B cell (primary cell): ENCODE measurements at regions not wholly inside any gene's neighbourhood (a gene's known extent, or its start where the extent isn't known, plus 50 kb on each side); places are given as distances from the start of the nearest gene placed in this dataset.

ENCODE experiments used
- EZH2 ChIP-seq: IDR thresholded peaks from 2 replicates; pipeline ENCODE4 v1.6.1; 2012; ENCODE audit warnings: borderline replicate concordance, low read depth, mild to moderate bottlenecking, moderate library complexity, low read length; ENCODE audit not compliant: insufficient read depth, poor library complexity, severe bottlenecking
- TF ChIP-seq, protein P1 (sequence below): fragments of 200-600 bp; IDR thresholded peaks from one replicate; pipeline ENCODE4 v1.8.0; 2022; ENCODE audit warnings: antibody characterized with exemption, mild to moderate bottlenecking

DNA sequence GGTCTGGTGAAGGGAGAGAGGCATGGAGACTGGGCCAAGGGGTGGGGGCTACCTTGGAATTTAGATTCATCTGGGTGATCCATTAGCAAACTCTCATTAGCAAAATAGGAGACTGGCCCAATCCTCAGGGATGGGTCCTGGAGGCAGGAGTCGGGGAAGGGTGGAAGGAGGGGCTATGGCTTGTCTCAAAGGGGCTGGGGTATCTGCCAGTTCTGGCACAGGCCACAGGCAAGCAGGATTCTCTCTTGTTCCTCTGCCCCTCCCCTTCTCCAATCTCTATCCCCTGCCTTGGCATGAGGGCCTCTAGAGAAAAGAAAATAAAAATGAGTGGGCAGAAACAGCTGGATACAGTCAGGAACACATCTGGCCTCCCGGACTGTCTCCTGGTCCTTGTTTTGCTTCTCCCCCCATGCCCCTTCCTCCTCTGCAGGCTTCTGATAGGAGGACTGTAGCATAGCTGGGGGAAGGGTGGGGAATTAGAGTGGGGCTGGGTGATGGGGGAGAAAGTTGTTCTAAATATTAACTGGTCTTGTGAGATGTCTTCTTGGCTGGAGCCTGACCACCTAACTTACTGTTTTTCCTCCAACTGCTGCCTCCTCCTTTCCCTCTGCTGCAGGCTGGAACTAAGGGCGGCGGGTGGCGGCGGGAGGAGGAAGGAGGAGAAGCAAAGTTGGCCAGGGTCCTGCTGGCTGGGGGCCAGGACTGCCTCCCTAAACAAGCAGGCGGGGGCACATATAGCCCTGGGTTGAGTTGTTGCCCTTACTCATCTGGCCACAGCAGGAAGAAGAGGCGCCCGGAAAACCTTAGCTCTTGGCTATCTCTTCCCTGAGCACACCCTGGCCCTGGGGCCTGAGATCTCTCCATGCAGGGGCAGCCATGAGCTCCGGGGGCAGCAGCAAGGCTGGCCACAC lies 53.3 kb upstream of the LAS1L start:
- no peak for TF ChIP-seq EZH2
- TF ChIP-seq, protein P1, sequence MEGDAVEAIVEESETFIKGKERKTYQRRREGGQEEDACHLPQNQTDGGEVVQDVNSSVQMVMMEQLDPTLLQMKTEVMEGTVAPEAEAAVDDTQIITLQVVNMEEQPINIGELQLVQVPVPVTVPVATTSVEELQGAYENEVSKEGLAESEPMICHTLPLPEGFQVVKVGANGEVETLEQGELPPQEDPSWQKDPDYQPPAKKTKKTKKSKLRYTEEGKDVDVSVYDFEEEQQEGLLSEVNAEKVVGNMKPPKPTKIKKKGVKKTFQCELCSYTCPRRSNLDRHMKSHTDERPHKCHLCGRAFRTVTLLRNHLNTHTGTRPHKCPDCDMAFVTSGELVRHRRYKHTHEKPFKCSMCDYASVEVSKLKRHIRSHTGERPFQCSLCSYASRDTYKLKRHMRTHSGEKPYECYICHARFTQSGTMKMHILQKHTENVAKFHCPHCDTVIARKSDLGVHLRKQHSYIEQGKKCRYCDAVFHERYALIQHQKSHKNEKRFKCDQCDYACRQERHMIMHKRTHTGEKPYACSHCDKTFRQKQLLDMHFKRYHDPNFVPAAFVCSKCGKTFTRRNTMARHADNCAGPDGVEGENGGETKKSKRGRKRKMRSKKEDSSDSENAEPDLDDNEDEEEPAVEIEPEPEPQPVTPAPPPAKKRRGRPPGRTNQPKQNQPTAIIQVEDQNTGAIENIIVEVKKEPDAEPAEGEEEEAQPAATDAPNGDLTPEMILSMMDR = no peak
